ENCODE measurements at regions not wholly inside any gene's neighbourhood (a gene's known extent, or its start where the extent isn't known, plus 50 kb on each side); places are given as distances from the start of the nearest gene placed in this dataset.

- no peak for TF ChIP-seq EZH2 (optimal IDR thresholded peaks at IDR 0.05; ENCODE audit: low read depth, low read length)
- no peak for TF ChIP-seq CTCF (IDR thresholded peaks at IDR 0.05; ENCODE audit: low read length)
Observed at GRCh38 chr6:169161572-169162167, 92.0 kb downstream of the THBS2 start.
